ENCODE measurements at regions not wholly inside any gene's neighbourhood (a gene's known extent, or its start where the extent isn't known, plus 50 kb on each side); places are given as distances from the start of the nearest gene placed in this dataset.

DNA sequence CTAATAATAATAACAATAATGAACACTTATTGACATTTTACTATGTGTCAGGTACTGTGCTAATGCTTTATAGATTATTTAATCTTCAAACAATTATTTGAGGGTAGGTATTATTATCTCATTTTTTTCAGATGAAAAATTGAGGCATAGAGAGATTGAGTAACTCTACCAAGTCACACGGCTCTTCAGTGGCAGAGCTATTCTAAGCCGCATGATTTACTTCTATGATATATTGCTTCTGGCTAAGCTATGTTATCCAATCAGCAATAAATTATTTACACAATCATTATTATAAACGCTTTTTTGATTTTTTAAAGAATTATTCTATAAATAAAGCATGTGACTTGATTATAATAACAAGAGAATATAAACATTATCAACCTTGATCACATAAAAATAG lies 80.0 kb downstream of the TMEM30B start:
- Histone ChIP-seq H3K4me2 (ENCODE audit: low read length) (no peak overlapping the region), H2AK5ac (ENCODE audit: low read length) (no peak overlapping the region), H2BK15ac (replicated peaks; ENCODE audit: low read depth) (no peak overlapping the region), H3K56ac (ENCODE audit: low read length) (no peak overlapping the region), H3K4me1 (ENCODE audit: control insufficient read depth, low read depth, low read length) (no peaks in the 10 kb centered on the region), H2BK5ac (ENCODE audit: low read length) (no peak overlapping the region), H3K18ac (ENCODE audit: low read length) (no peak overlapping the region), H3K36me3 (ENCODE audit: control insufficient read depth, insufficient read depth, low read length) (no peaks in the 10 kb centered on the region), H3K4ac (ENCODE audit: low read depth, low read length) (no peak overlapping the region), H4K5ac (ENCODE audit: low read length) (no peak overlapping the region), H3K27ac (ENCODE audit: low read depth, low read length) (no peak overlapping the region), H3K27me3 (ENCODE audit: insufficient read depth, low read length, poor library complexity) (no peaks in the 10 kb centered on the region), H3K79me2 (ENCODE audit: control insufficient read depth, insufficient read depth, low read length) (no peaks in the 10 kb centered on the region), H3K23ac (ENCODE audit: low read length) (no peak overlapping the region), H3K4me3 (ENCODE audit: low read length) (no peak overlapping the region), H3K79me1 (ENCODE audit: low read length) (no peaks in the 10 kb centered on the region), H2BK120ac (ENCODE audit: low read depth, low read length) (no peak overlapping the region), H3K9ac (ENCODE audit: low read length) (no peak overlapping the region), H4K8ac (ENCODE audit: low read depth, low read length) (no peak overlapping the region)
- 100% methylated on average over 1 of the region's 3 CpGs for WGBS (ENCODE audit: extremely low coverage, insufficient coverage, low lambda C conversion rate)
- no peak for DNase-seq

DNA sequence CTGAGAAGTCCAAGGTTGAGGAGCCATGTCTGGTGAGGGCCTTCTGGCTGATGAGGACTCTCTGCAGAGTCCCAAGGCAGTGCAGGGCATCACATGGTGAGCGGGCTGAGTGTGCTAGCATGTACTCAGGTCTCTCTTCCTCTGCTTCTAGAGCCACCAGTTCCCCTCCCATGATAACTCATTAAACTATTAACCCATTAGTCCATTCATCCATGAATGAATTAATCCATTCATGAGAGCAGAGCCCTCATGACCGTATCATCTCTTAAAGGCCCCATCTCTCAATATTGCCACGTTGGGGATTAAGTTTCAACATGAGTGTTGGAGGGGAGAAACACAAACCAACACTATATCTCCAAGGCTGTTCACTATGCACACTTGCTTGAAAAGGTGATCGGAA lies 83.7 kb downstream of the TMEM30B start:
- Histone ChIP-seq H2BK5ac (ENCODE audit: low read length) (no peak overlapping the region), H3K4ac (ENCODE audit: low read depth, low read length) (no peak overlapping the region), H3K18ac (ENCODE audit: low read length) (no peak overlapping the region), H2BK15ac (replicated peaks; ENCODE audit: low read depth) (no peak overlapping the region), H3K27ac (ENCODE audit: low read depth, low read length) (no peak overlapping the region), H4K8ac (ENCODE audit: low read depth, low read length) (no peak overlapping the region), H3K79me2 (ENCODE audit: control insufficient read depth, insufficient read depth, low read length) (no peaks in the 10 kb centered on the region), H3K9ac (ENCODE audit: low read length) (no peak overlapping the region), H3K56ac (ENCODE audit: low read length) (no peak overlapping the region), H3K4me1 (ENCODE audit: control insufficient read depth, low read depth, low read length) (no peaks in the 10 kb centered on the region), H2AK5ac (ENCODE audit: low read length) (no peak overlapping the region), H2BK120ac (ENCODE audit: low read depth, low read length) (no peak overlapping the region), H4K5ac (ENCODE audit: low read length) (no peak overlapping the region), H3K4me3 (ENCODE audit: low read length) (no peak overlapping the region), H3K36me3 (ENCODE audit: control insufficient read depth, insufficient read depth, low read length) (no peaks in the 10 kb centered on the region), H3K27me3 (ENCODE audit: insufficient read depth, low read length, poor library complexity) (no peaks in the 10 kb centered on the region), H3K79me1 (ENCODE audit: low read length) (no peaks in the 10 kb centered on the region), H3K4me2 (ENCODE audit: low read length) (no peak overlapping the region), H3K23ac (ENCODE audit: low read length) (no peak overlapping the region)
- DNase-seq, result no peak
- WGBS (ENCODE audit: extremely low coverage, insufficient coverage, low lambda C conversion rate), result no CpG with 5 or more reads among the region's 4 CpGs

DNA sequence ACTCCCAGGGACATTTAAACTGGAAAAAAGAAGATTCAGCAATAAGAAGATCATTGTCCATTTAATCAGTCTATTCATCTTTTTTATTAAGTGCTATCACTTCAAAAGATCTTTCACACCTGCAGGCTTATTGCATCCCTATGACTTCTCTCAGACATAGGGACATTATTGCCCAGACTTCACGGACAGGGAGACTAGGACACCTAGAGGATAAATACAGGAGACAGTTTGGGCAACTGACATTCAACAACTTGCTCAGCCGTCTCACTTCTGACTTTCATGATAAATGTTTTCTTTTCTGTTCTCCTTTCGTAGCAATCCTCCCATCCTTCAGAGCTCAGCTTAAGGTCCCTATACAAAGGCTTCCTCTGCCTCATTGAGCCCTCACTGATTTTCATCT lies 84.3 kb downstream of the TMEM30B start:
- DNase-seq, result no peak
- Histone ChIP-seq H3K79me2 (ENCODE audit: control insufficient read depth, insufficient read depth, low read length) (no peaks in the 10 kb centered on the region), H2AK5ac (ENCODE audit: low read length) (no peak overlapping the region), H3K18ac (ENCODE audit: low read length) (no peak overlapping the region), H3K4me1 (ENCODE audit: control insufficient read depth, low read depth, low read length) (no peaks in the 10 kb centered on the region), H2BK5ac (ENCODE audit: low read length) (no peak overlapping the region), H2BK15ac (replicated peaks; ENCODE audit: low read depth) (no peak overlapping the region), H3K23ac (ENCODE audit: low read length) (no peak overlapping the region), H2BK120ac (ENCODE audit: low read depth, low read length) (no peak overlapping the region), H3K4ac (ENCODE audit: low read depth, low read length) (no peak overlapping the region), H3K36me3 (ENCODE audit: control insufficient read depth, insufficient read depth, low read length) (no peaks in the 10 kb centered on the region), H3K79me1 (ENCODE audit: low read length) (no peaks in the 10 kb centered on the region), H3K4me3 (ENCODE audit: low read length) (no peak overlapping the region), H3K9ac (ENCODE audit: low read length) (no peak overlapping the region), H4K5ac (ENCODE audit: low read length) (no peak overlapping the region), H3K27ac (ENCODE audit: low read depth, low read length) (no peak overlapping the region), H3K56ac (ENCODE audit: low read length) (no peak overlapping the region), H3K4me2 (ENCODE audit: low read length) (no peak overlapping the region), H4K8ac (ENCODE audit: low read depth, low read length) (no peak overlapping the region), H3K27me3 (ENCODE audit: insufficient read depth, low read length, poor library complexity) (no peaks in the 10 kb centered on the region)
- WGBS (ENCODE audit: extremely low coverage, insufficient coverage, low lambda C conversion rate), result no CpG with 5 or more reads among the region's 3 CpGs

DNA sequence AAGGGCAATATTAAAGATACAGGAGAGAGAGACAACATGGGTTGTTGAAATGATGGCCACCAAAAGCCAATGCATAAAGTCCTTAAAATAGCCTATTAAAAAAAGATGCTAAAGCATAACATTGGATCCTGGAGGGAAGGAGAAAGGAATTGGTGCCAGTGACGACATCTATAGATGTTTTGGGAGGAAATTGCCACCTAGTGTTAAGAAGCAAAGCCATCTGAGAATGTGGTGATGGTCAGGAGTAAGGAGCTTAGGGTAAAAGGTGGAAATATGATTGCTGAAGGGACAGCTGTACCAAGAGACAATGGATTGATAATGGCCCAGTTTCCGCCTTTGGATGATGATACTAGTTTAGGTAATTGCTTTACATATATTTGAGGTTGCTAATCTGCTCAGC lies 85.1 kb downstream of the TMEM30B start:
- Histone ChIP-seq H3K79me1 (ENCODE audit: low read length) (no peaks in the 10 kb centered on the region), H3K9ac (ENCODE audit: low read length) (no peak overlapping the region), H4K8ac (ENCODE audit: low read depth, low read length) (no peak overlapping the region), H3K56ac (ENCODE audit: low read length) (no peak overlapping the region), H3K18ac (ENCODE audit: low read length) (no peak overlapping the region), H2BK120ac (ENCODE audit: low read depth, low read length) (no peak overlapping the region), H3K27ac (ENCODE audit: low read depth, low read length) (no peak overlapping the region), H3K79me2 (ENCODE audit: control insufficient read depth, insufficient read depth, low read length) (no peaks in the 10 kb centered on the region), H3K4me3 (ENCODE audit: low read length) (no peak overlapping the region), H4K5ac (ENCODE audit: low read length) (no peak overlapping the region), H3K36me3 (ENCODE audit: control insufficient read depth, insufficient read depth, low read length) (no peaks in the 10 kb centered on the region), H3K27me3 (ENCODE audit: insufficient read depth, low read length, poor library complexity) (no peaks in the 10 kb centered on the region), H3K4me2 (ENCODE audit: low read length) (no peak overlapping the region), H2AK5ac (ENCODE audit: low read length) (no peak overlapping the region), H3K4ac (ENCODE audit: low read depth, low read length) (no peak overlapping the region), H2BK15ac (replicated peaks; ENCODE audit: low read depth) (no peak overlapping the region), H3K4me1 (ENCODE audit: control insufficient read depth, low read depth, low read length) (no peaks in the 10 kb centered on the region), H2BK5ac (ENCODE audit: low read length) (no peak overlapping the region), H3K23ac (ENCODE audit: low read length) (no peak overlapping the region)
- no peak for DNase-seq
- no CpG with 5 or more reads among the region's 2 CpGs for WGBS (ENCODE audit: extremely low coverage, insufficient coverage, low lambda C conversion rate)

DNA sequence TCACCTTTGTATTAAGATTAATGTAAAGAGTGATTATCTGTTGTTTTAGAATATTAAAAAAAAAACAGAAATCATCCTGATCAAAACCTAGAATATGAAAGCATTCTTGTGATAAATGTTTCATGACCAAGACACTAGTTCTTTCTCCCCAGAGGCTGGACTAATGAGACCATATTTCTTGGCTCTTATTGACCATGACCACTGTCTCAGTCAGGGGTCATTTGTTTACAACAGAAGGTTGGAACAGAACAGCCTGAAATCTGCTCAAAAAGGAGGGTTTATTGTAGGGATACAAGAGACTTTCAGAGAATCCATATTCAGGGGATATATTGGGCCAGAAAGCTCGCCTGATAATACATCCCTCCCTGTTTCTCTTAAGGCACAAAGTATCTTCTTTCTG lies 87.7 kb downstream of the TMEM30B start:
- WGBS (ENCODE audit: extremely low coverage, insufficient coverage, low lambda C conversion rate), result no CpG with 5 or more reads among the region's 1 CpG
- Histone ChIP-seq H2BK5ac (ENCODE audit: low read length) (no peak overlapping the region), H3K4me3 (ENCODE audit: low read length) (no peak overlapping the region), H3K27me3 (ENCODE audit: insufficient read depth, low read length, poor library complexity) (no peaks in the 10 kb centered on the region), H3K56ac (ENCODE audit: low read length) (no peak overlapping the region), H4K8ac (ENCODE audit: low read depth, low read length) (no peak overlapping the region), H3K79me1 (ENCODE audit: low read length) (no peaks in the 10 kb centered on the region), H2BK120ac (ENCODE audit: low read depth, low read length) (no peak overlapping the region), H3K9ac (ENCODE audit: low read length) (no peak overlapping the region), H3K4me2 (ENCODE audit: low read length) (no peak overlapping the region), H4K5ac (ENCODE audit: low read length) (no peak overlapping the region), H3K36me3 (ENCODE audit: control insufficient read depth, insufficient read depth, low read length) (no peaks in the 10 kb centered on the region), H3K18ac (ENCODE audit: low read length) (no peak overlapping the region), H3K27ac (ENCODE audit: low read depth, low read length) (no peak overlapping the region), H2AK5ac (ENCODE audit: low read length) (no peak overlapping the region), H2BK15ac (replicated peaks; ENCODE audit: low read depth) (no peak overlapping the region), H3K4ac (ENCODE audit: low read depth, low read length) (no peak overlapping the region), H3K4me1 (ENCODE audit: control insufficient read depth, low read depth, low read length) (no peaks in the 10 kb centered on the region), H3K79me2 (ENCODE audit: control insufficient read depth, insufficient read depth, low read length) (no peaks in the 10 kb centered on the region), H3K23ac (ENCODE audit: low read length) (no peak overlapping the region)
- DNase-seq, result no peak

DNA sequence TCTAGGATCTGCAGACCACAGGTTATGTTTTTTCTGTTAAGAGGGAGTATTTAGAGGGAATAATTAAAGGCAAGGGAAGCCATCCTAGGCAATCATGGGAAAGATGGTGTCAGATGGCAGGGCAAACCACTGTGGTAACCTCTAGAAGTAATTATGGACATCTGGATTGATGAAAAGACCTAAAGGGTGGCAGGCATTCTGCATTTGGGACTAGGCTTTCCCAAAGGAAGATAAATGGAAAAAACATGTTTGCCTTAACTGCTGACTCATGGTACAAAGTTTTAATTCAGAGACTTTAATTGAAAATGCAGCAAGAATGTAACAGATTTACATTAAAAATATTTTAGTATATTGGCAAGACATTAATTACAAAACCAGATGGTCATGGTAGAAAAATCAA lies 88.1 kb downstream of the TMEM30B start:
- Histone ChIP-seq H2BK5ac (ENCODE audit: low read length) (no peak overlapping the region), H3K27ac (ENCODE audit: low read depth, low read length) (no peak overlapping the region), H3K9ac (ENCODE audit: low read length) (no peak overlapping the region), H2BK15ac (replicated peaks; ENCODE audit: low read depth) (no peak overlapping the region), H3K4me3 (ENCODE audit: low read length) (no peak overlapping the region), H4K8ac (ENCODE audit: low read depth, low read length) (no peak overlapping the region), H3K56ac (ENCODE audit: low read length) (no peak overlapping the region), H2AK5ac (ENCODE audit: low read length) (no peak overlapping the region), H4K5ac (ENCODE audit: low read length) (no peak overlapping the region), H3K18ac (ENCODE audit: low read length) (no peak overlapping the region), H3K27me3 (ENCODE audit: insufficient read depth, low read length, poor library complexity) (no peaks in the 10 kb centered on the region), H3K4me1 (ENCODE audit: control insufficient read depth, low read depth, low read length) (no peaks in the 10 kb centered on the region), H3K79me2 (ENCODE audit: control insufficient read depth, insufficient read depth, low read length) (no peaks in the 10 kb centered on the region), H3K4me2 (ENCODE audit: low read length) (no peak overlapping the region), H3K79me1 (ENCODE audit: low read length) (no peaks in the 10 kb centered on the region), H3K4ac (ENCODE audit: low read depth, low read length) (no peak overlapping the region), H3K23ac (ENCODE audit: low read length) (no peak overlapping the region), H2BK120ac (ENCODE audit: low read depth, low read length) (no peak overlapping the region), H3K36me3 (ENCODE audit: control insufficient read depth, insufficient read depth, low read length) (no peaks in the 10 kb centered on the region)
- no peak for DNase-seq
